ENCODE measurements at regions not wholly inside any gene's neighbourhood (a gene's known extent, or its start where the extent isn't known, plus 50 kb on each side); places are given as distances from the start of the nearest gene placed in this dataset.
"Not testable (repeated sequence)": the region's sequence is repeated elsewhere in the genome, so short reads cannot be mapped to it uniquely, and the experiment has no call there.

- Mint-ChIP-seq H3K27me3 (ENCODE audit: low read depth in 3 of 3) (peaks cover 0 to 2% (median 0%) of the 10 kb centered on the region in 3 donors), H3K4me3 (no peak overlapping the region), H3K27ac (no peak overlapping the region), H3K9me3 (peaks cover 0 to 2% (median 0%) of the 10 kb centered on the region in 6 donors), H3K36me3 (no peaks in the 10 kb centered on the region), H3K4me1 (no peaks in the 10 kb centered on the region)
- no peak for DNase-seq
Measured at GRCh38 chrX:128818690-128819089, 704.6 kb downstream of the SMARCA1 start.

- peaks cover 0 to 2% (median 0%) of the 10 kb centered on the region in 3 donors for H3K27me3 Mint-ChIP-seq (ENCODE audit: low read depth in 3 of 3)
- no peak overlapping the region for H3K27ac Mint-ChIP-seq
- H3K4me3 Mint-ChIP-seq = no peak overlapping the region
- no peaks in the 10 kb centered on the region for H3K36me3 Mint-ChIP-seq
- no peak for DNase-seq
- peaks cover 0 to 2% (median 0%) of the 10 kb centered on the region in 6 donors for H3K9me3 Mint-ChIP-seq
- H3K4me1 Mint-ChIP-seq = no peaks in the 10 kb centered on the region
Measured at GRCh38 chrX:128816919-128817318, 706.4 kb downstream of the SMARCA1 start.

- no peaks in the 10 kb centered on the region for H3K27me3 Mint-ChIP-seq (ENCODE audit: low read depth in 3 of 3)
- H3K4me1 Mint-ChIP-seq = peaks cover 0 to 1% of the 10 kb centered on the region in 2 donors
- peaks cover 0 to 10% (median 2%) of the 10 kb centered on the region in 6 donors for H3K9me3 Mint-ChIP-seq
- peak in 1 of 3 donors; percentile 2 for DNase-seq
- no peaks in the 10 kb centered on the region for H3K36me3 Mint-ChIP-seq
- H3K4me3 Mint-ChIP-seq = no peak overlapping the region
- no peak overlapping the region for H3K27ac Mint-ChIP-seq
Measured at GRCh38 chrX:128807367-128807766, 715.9 kb downstream of the SMARCA1 start.

- Mint-ChIP-seq H3K9me3 (peaks cover 0 to 10% (median 2%) of the 10 kb centered on the region in 6 donors), H3K4me3 (no peak overlapping the region), H3K4me1 (peaks cover 0 to 1% of the 10 kb centered on the region in 2 donors), H3K36me3 (no peaks in the 10 kb centered on the region), H3K27ac (no peak overlapping the region), H3K27me3 (ENCODE audit: low read depth in 3 of 3) (peaks cover 0 to 2% (median 1%) of the 10 kb centered on the region in 3 donors)
- no peak for DNase-seq
Measured at GRCh38 chrX:128805236-128805635, 718.1 kb downstream of the SMARCA1 start.

- no peaks in the 10 kb centered on the region for H3K36me3 Mint-ChIP-seq
- peaks cover 0 to 10% (median 2%) of the 10 kb centered on the region in 6 donors for H3K9me3 Mint-ChIP-seq
- DNase-seq = no peak
- H3K27ac Mint-ChIP-seq = no peak overlapping the region
- H3K4me3 Mint-ChIP-seq = no peak overlapping the region
- peaks cover 0 to 1% of the 10 kb centered on the region in 2 donors for H3K4me1 Mint-ChIP-seq
- peaks cover 0 to 2% (median 1%) of the 10 kb centered on the region in 3 donors for H3K27me3 Mint-ChIP-seq (ENCODE audit: low read depth in 3 of 3)
Measured at GRCh38 chrX:128804828-128805227, 718.5 kb downstream of the SMARCA1 start.

GRCh38 chrX:128800138-128800537, 723.2 kb downstream of the SMARCA1 start:
- no peaks in the 10 kb centered on the region for H3K36me3 Mint-ChIP-seq
- peaks cover 0 to 1% of the 10 kb centered on the region in 2 donors for H3K4me1 Mint-ChIP-seq
- peaks cover 1 to 3% (median 2%) of the 10 kb centered on the region in 3 donors for H3K27me3 Mint-ChIP-seq (ENCODE audit: low read depth in 3 of 3)
- no peak for DNase-seq
- peaks cover 0 to 2% (median 0%) of the 10 kb centered on the region in 6 donors for H3K9me3 Mint-ChIP-seq
- no peak overlapping the region for H3K4me3 Mint-ChIP-seq
- no peak overlapping the region for H3K27ac Mint-ChIP-seq

GRCh38 chrX:128783139-128783538, 730.9 kb upstream of the ACTRT1 start:
- not testable (repeated sequence) for H3K9me3 Mint-ChIP-seq; DNase-seq; H3K27me3 Mint-ChIP-seq (ENCODE audit: low read depth in 3 of 3); H3K4me3 Mint-ChIP-seq; H3K36me3 Mint-ChIP-seq; H3K27ac Mint-ChIP-seq
- peaks cover 18 to 23% of the 10 kb centered on the region in 2 donors for H3K4me1 Mint-ChIP-seq

- Mint-ChIP-seq H3K4me3 (no peak overlapping the region), H3K36me3 (no peaks in the 10 kb centered on the region), H3K27ac (no peak overlapping the region), H3K4me1 (peaks cover 18 to 23% of the 10 kb centered on the region in 2 donors), H3K9me3 (no peaks in the 10 kb centered on the region), H3K27me3 (ENCODE audit: low read depth in 3 of 3) (peaks cover 0 to 4% (median 2%) of the 10 kb centered on the region in 3 donors)
- no peak for DNase-seq
Measured at GRCh38 chrX:128781506-128781905, 729.3 kb upstream of the ACTRT1 start.

- no peak overlapping the region for H3K4me3 Mint-ChIP-seq
- H3K4me1 Mint-ChIP-seq = peaks cover 18 to 23% of the 10 kb centered on the region in 2 donors
- no peak overlapping the region for H3K27ac Mint-ChIP-seq
- H3K36me3 Mint-ChIP-seq = no peaks in the 10 kb centered on the region
- no peaks in the 10 kb centered on the region for H3K9me3 Mint-ChIP-seq
- peaks cover 0 to 4% (median 2%) of the 10 kb centered on the region in 3 donors for H3K27me3 Mint-ChIP-seq (ENCODE audit: low read depth in 3 of 3)
- DNase-seq = no peak
Measured at GRCh38 chrX:128780934-128781333, 728.7 kb upstream of the ACTRT1 start.

GRCh38 chrX:128769495-128769894, 717.3 kb upstream of the ACTRT1 start:
- no peak overlapping the region for H3K27ac Mint-ChIP-seq
- H3K4me1 Mint-ChIP-seq = no peaks in the 10 kb centered on the region
- H3K27me3 Mint-ChIP-seq (ENCODE audit: low read depth in 3 of 3) = peaks cover 0 to 2% (median 0%) of the 10 kb centered on the region in 3 donors
- peaks cover 0 to 4% (median under 1%) of the 10 kb centered on the region in 6 donors for H3K9me3 Mint-ChIP-seq
- no peak overlapping the region for H3K4me3 Mint-ChIP-seq
- DNase-seq = no peak
- H3K36me3 Mint-ChIP-seq = no peaks in the 10 kb centered on the region

- peaks cover 0 to 4% (median 2%) of the 10 kb centered on the region in 3 donors for H3K27me3 Mint-ChIP-seq (ENCODE audit: low read depth in 3 of 3)
- no peak overlapping the region for H3K27ac Mint-ChIP-seq
- peaks cover 0 to 5% (median 0%) of the 10 kb centered on the region in 6 donors for H3K9me3 Mint-ChIP-seq
- no peak for DNase-seq
- no peaks in the 10 kb centered on the region for H3K36me3 Mint-ChIP-seq
- no peaks in the 10 kb centered on the region for H3K4me1 Mint-ChIP-seq
- H3K4me3 Mint-ChIP-seq = no peak overlapping the region
Measured at GRCh38 chrX:128759745-128760144, 707.5 kb upstream of the ACTRT1 start.

- H3K36me3 Mint-ChIP-seq = no peaks in the 10 kb centered on the region
Measured at GRCh38 chrX:128759177-128759576, 707.0 kb upstream of the ACTRT1 start.

GRCh38 chrX:128754130-128754529, 701.9 kb upstream of the ACTRT1 start:
- no peak for DNase-seq
- no peaks in the 10 kb centered on the region for H3K4me1 Mint-ChIP-seq
- no peaks in the 10 kb centered on the region for H3K36me3 Mint-ChIP-seq
- H3K27ac Mint-ChIP-seq = no peak overlapping the region
- peaks cover 0 to 5% (median 0%) of the 10 kb centered on the region in 6 donors for H3K9me3 Mint-ChIP-seq
- peaks cover 0 to 2% (median 0%) of the 10 kb centered on the region in 3 donors for H3K27me3 Mint-ChIP-seq (ENCODE audit: low read depth in 3 of 3)
- no peak overlapping the region for H3K4me3 Mint-ChIP-seq

More at GRCh38 chrX:128759177-128759576, 707.0 kb upstream of the ACTRT1 start:
- no peak for DNase-seq
- no peaks in the 10 kb centered on the region for H3K4me1 Mint-ChIP-seq
- peaks cover 0 to 5% (median 0%) of the 10 kb centered on the region in 6 donors for H3K9me3 Mint-ChIP-seq
- H3K27me3 Mint-ChIP-seq (ENCODE audit: low read depth in 3 of 3) = peaks cover 0 to 2% (median 2%) of the 10 kb centered on the region in 3 donors
- no peak overlapping the region for H3K4me3 Mint-ChIP-seq
- no peak overlapping the region for H3K27ac Mint-ChIP-seq

- H3K4me3 Mint-ChIP-seq = no peak overlapping the region
- H3K27ac Mint-ChIP-seq = no peak overlapping the region
- H3K27me3 Mint-ChIP-seq (ENCODE audit: low read depth in 3 of 3) = no peaks in the 10 kb centered on the region
- H3K36me3 Mint-ChIP-seq = no peaks in the 10 kb centered on the region
- peaks cover 0 to 2% (median 0%) of the 10 kb centered on the region in 6 donors for H3K9me3 Mint-ChIP-seq
- no peak for DNase-seq
- H3K4me1 Mint-ChIP-seq = no peaks in the 10 kb centered on the region
Measured at GRCh38 chrX:128739539-128739938, 687.3 kb upstream of the ACTRT1 start.

- Mint-ChIP-seq H3K27me3 (ENCODE audit: low read depth in 3 of 3) (peaks cover 0 to 7% (median 3%) of the 10 kb centered on the region in 3 donors), H3K36me3 (no peaks in the 10 kb centered on the region), H3K4me1 (no peaks in the 10 kb centered on the region), H3K4me3 (no peak overlapping the region), H3K9me3 (peaks cover 0 to 5% (median 0%) of the 10 kb centered on the region in 6 donors), H3K27ac (no peak overlapping the region)
- DNase-seq = no peak
Measured at GRCh38 chrX:128728943-128729342, 676.7 kb upstream of the ACTRT1 start.

Data from immature natural killer cell (primary cell).